RWPE1 (cell line): ENCODE measurements at regions not wholly inside any gene's neighbourhood (a gene's known extent, or its start where the extent isn't known, plus 50 kb on each side); places are given as distances from the start of the nearest gene placed in this dataset.
"Not testable (repeated sequence)": the region's sequence is repeated elsewhere in the genome, so short reads cannot be mapped to it uniquely, and the experiment has no call there.

ENCODE experiments used
- CTCF ChIA-PET: fragments of 350-600 bp; sonication (Branson Sonifier 250); formaldehyde crosslinking; extraction: SDS; loops from one replicate; lab custom pipeline; 2021; lab: Yijun Ruan, JAX
- POLR2A ChIA-PET: fragments of 400-600 bp; formaldehyde crosslinking; extraction: SDS; loops from one replicate; lab custom pipeline; 2020; ENCODE audit warnings: antibody characterized with exemption; ENCODE audit not compliant: low non-redundant PET; lab: Yijun Ruan, JAX
- DNase-seq: peaks from one replicate; pipeline ENCODE4 v3.0.0; 2012; ENCODE audit warnings: low spot score
- H3K27ac ChIP-seq: fragments of 450-650 bp; 2 replicates; pipeline ENCODE4 v1.5.1; 2017
- CTCF ChIP-seq: fragments of 450-650 bp; conservative IDR thresholded peaks from 2 replicates; pipeline ENCODE4 v1.5.1; 2017; ENCODE audit warnings: low read depth, mild to moderate bottlenecking

- TF ChIP-seq CTCF, result no peak
- ChIA-PET CTCF (interaction anchor here (0.6 kb wide), 1 partner anchor 82 kb away, joined by 3 read pairs; no protein-coding TSS in a partner anchor), POLR2A (no interaction called here)
- peak; percentile 91 for DNase-seq
- H3K27ac ChIP-seq, result no peak overlapping the region
Measured at GRCh38 chr6:140174524-140174923, 800.1 kb upstream of the CITED2 start.

- no peak for DNase-seq
- H3K27ac ChIP-seq, result no peak overlapping the region
- TF ChIP-seq CTCF, result no peak
- CTCF ChIA-PET, result no interaction called here
- POLR2A ChIA-PET, result no interaction called here
Measured at GRCh38 chr6:140168365-140168764, 793.9 kb upstream of the CITED2 start.

- no peak for DNase-seq
- no peak overlapping the region for H3K27ac ChIP-seq
- TF ChIP-seq CTCF, result no peak
- POLR2A ChIA-PET, result no interaction called here
- CTCF ChIA-PET, result no interaction called here
Measured at GRCh38 chr6:140160909-140161308, 786.5 kb upstream of the CITED2 start.

- ChIA-PET CTCF (no interaction called here), POLR2A (no interaction called here)
- no peak for DNase-seq
- no peak for TF ChIP-seq CTCF
- no peak overlapping the region for H3K27ac ChIP-seq
Measured at GRCh38 chr6:140160494-140160893, 786.0 kb upstream of the CITED2 start.

GRCh38 chr6:140156131-140156530 lies 781.7 kb upstream of the CITED2 start:
- ChIA-PET CTCF (no interaction called here), POLR2A (no interaction called here)
- TF ChIP-seq CTCF, result no peak
- no peak overlapping the region for H3K27ac ChIP-seq
- DNase-seq, result no peak

GRCh38 chr6:140155451-140156126 lies 781.1 kb upstream of the CITED2 start:
- TF ChIP-seq CTCF, result no peak
- ChIA-PET POLR2A (no interaction called here), CTCF (no interaction called here)
- no peak overlapping the region for H3K27ac ChIP-seq
- DNase-seq, result no peak

GRCh38 chr6:140153703-140154102 lies 779.3 kb upstream of the CITED2 start:
- POLR2A ChIA-PET, result no interaction called here
- DNase-seq, result no peak
- TF ChIP-seq CTCF, result no peak
- no peak overlapping the region for H3K27ac ChIP-seq
- CTCF ChIA-PET, result no interaction called here

- DNase-seq, H3K27ac ChIP-seq, POLR2A ChIA-PET: not testable (repeated sequence)
- CTCF ChIA-PET, result interaction anchor here (0.6 kb wide), 1 partner anchor 774 kb away, joined by 3 read pairs; no protein-coding TSS in a partner anchor
Measured at GRCh38 chr6:140147825-140148814, 773.7 kb upstream of the CITED2 start.
